ENCODE measurements at regions not wholly inside any gene's neighbourhood (a gene's known extent, or its start where the extent isn't known, plus 50 kb on each side); places are given as distances from the start of the nearest gene placed in this dataset.

- no peak for DNase-seq
Measured at GRCh38 chr15:36313736-36314280, 265.6 kb upstream of the CDIN1 start.

- DNase-seq = no peak
Measured at GRCh38 chr15:36315649-36316048, 263.8 kb upstream of the CDIN1 start.

- no peak for DNase-seq
Measured at GRCh38 chr15:36323615-36324014, 255.8 kb upstream of the CDIN1 start.

GRCh38 chr15:36325206-36325605 is 254.2 kb upstream of the CDIN1 start:
- DNase-seq = no peak

- no peak for DNase-seq
Measured at GRCh38 chr15:36329592-36329991, 249.8 kb upstream of the CDIN1 start.

- no peak for DNase-seq
Measured at GRCh38 chr15:36330598-36330997, 248.8 kb upstream of the CDIN1 start.

DNA sequence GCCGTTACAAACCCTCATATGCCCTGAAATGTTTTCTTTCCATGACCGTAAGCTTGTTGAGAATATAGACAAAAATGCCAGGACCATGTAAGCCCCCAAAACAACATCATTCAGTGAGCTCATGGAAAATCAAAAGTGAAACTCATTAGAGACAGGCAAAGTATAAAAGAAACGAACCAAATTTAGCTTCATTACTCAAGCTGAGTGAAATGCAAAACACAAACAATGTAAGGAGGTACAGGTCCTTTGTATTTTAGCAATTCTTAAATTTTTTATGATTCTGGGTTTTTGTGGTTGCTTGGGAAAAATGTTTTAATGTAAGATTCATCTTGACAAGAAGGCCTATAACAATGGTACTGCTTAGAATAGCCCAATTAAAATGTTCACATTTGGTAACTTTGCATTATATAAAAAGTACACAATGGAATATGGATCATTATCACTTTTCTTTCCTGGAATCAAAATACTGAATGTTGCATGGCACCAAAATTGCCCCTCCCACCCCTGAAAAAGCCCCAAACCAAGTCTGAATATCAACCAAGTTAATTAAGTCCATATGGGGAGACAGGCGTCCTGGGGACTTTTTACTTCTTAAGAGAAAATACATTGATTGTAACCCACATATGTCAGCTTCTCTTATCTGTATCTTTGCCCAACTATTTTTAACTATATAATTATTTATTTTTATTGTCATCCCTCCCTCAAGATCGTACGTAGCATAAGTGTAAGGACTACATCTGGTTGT is 247.7 kb upstream of the CDIN1 start:
- no peak for DNase-seq

DNA sequence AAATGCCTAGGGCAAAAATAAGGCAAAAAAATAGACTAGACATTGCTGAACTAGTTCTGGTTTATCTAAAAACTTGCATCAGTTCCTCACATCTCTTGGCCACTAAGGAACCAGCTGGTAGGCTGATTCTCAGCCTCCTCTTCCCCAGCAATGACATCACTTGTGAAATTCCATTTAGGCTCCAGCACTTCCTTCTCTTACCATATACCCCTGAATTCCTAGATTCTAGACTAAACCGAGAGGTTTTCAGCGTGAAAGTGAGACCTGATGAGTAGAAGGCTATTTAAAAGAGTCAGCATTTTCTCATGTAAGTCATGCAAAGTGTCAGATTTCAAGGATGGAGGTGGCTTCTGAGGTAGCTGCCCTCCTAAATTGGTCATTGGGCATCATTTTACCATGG is 247.1 kb upstream of the CDIN1 start:
- no peak for DNase-seq

DNA sequence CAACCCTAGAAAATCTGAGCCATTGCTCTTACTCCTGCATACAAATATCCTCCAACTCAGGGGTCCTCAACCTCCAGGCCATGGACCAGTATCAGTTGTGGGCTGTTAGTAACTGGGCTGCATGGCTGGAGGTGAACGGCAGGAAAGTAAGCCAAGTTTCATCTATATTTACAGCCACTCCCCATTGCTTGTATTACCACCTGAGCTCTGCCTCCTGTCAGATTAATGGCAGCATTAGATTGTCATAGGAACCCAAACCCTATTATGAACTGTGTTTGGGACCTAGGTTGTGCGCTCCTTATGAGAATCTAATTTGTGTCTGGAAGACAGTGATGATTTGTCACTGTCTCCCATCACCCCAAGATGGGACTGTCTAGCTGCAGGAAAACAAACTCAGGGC is 246.5 kb upstream of the CDIN1 start:
- no peak for DNase-seq

- no peak for DNase-seq
Measured at GRCh38 chr15:36334059-36334458, 245.4 kb upstream of the CDIN1 start.

DNA sequence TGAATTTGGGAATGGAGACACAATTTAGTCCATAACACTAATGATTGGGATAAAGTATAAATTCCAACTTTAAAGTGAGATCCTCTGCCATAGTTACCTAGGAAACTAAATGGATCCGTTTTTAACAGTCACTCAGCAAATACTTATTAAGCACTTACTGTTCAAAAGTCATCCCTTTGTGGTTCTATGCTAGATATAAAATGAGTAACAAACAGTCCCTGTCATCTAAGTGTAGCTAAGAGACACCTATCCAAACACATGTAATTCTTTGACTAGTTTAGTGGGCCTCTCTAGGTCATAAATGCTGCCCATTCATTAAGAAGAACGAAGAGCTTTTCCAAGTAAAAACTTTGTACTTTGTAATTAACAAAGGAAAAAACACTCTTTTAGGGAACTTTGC is 244.2 kb upstream of the CDIN1 start:
- DNase-seq = no peak

GRCh38 chr15:36335659-36336058 is 243.8 kb upstream of the CDIN1 start:
- no peak for DNase-seq

- no peak for DNase-seq
Measured at GRCh38 chr15:36344887-36345286, 234.5 kb upstream of the CDIN1 start.

DNA sequence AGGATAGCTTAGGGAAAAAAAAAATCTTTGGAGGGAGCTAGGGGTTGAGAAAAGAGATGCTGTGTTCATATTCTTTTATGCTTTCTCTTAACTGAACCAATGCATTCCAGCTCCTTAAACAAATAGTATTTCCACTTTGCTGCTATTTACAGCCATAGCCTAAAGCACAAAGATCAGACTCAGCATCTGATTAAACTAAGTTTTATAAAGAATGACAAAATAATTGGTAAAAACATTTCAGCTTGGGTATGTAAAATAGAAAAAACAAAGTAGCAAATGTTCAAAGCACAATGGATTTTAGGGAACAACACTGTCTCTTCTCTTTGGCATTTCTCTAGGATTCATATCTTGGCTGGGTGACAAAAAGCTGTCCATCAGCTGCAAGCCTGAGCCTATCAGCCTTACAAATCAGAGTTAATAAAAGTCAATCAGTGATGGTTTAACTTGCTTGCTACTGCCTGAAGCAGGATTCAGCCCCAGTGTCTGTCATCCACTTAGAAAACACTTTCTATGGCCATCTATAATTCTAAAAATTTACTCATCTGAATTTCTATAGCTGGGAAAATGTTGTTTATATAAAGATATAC is 232.1 kb upstream of the CDIN1 start:
- DNase-seq = no peak

- DNase-seq = no peak
Measured at GRCh38 chr15:36356466-36356865, 223.0 kb upstream of the CDIN1 start.

GRCh38 chr15:36356978-36357601 is 222.3 kb upstream of the CDIN1 start:
- DNase-seq = no peak

DNA sequence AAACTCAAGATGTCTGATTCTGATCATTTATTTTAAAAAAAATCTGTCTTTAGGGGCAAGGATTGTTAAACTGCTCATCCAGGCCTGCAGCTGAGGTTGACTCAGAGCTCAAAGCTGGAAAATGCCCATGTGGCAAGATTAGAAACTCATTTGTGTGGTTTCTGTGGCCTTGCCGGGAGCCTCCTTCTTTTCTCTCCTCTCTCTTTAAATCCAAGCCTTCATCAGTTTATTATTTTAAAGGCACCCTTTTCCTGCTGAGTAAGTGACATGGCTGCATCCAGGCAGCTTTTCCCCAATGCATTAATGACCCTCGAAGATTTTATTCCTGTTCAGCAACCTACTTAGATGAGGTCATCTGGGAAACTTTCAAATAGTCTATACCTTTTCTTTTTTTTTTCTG is 221.3 kb upstream of the CDIN1 start:
- DNase-seq = no peak

DNA sequence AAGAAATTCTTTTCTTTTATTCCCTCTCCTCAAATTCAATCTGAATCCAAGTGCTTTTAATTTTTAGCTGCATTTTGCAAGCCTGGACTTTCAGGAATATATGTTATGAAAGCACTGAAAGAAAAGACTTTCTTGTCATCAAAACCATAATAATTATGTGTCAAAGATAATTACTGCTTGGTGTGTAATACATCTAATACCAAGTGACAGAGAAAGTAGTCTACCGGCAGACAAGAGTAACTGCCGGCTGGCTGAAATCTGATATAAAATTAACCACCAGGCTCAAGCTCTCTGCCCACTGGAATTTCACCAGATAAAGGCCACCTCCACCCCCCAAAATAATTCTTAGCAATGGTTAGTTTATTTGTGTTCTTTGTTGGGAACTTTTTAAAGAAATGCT is 220.9 kb upstream of the CDIN1 start:
- DNase-seq = no peak

GRCh38 chr15:36359286-36359685 is 220.1 kb upstream of the CDIN1 start:
- DNase-seq = no peak

DNA sequence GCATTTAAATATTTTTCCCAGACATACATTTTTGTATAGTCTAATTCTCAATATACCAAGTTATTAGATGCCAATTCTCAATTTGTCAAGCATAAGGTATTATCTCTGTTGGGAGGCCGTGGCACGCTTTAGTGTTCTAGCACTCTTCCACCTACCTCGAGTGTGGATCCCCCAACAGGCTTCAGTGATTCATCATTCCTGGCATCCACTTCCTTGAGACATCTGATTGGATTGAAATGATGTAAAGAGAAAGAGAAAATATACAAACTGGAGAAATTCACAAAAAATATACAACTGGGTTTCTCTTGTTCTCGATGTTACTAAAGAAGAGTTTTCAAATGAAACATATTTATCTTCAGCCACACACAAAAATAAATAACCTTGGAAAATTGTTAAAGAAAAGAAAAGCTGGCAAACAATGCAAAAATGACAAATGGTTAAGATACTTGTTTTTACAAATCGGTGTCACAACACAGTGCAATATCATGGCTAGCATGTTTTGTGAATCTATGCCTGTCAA is 218.0 kb upstream of the CDIN1 start:
- no peak for DNase-seq

DNA sequence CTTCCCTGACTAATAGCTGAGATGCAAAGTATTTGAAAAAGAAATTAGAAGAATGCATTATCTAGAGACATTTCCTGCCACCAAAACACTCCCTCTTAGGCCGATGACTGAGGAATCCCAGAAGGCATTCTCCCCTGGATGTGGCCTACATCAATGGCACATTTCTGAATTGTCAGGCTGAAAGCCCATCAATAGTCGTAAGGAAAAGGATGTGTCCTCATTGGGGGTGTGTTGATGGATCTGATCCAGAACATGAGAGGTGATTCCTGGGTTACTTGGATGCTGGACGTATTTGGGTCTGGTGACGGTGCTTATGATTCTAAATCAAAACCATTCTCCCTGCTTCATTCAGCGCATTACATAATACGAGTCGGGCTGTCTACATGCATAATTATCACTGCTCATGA is 216.9 kb upstream of the CDIN1 start:
- DNase-seq = no peak

DNA sequence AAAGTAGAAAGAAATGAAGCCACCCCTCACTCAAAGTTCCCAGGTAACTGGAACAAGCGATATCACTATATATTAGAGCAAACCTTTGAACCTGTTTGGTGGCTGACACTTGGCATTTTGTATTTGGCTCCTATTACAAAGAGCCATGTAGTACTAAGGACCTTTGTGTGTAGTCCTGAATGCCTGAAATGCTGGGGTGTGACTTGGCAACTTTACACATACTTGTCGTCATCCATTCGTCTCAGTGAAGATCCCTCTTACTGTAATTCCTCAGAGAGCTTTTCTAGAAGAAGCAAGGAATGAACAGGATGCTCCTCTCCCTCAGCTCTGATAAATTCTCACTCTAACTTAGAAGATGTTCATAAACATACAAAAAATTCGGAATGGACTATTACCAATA is 216.1 kb upstream of the CDIN1 start:
- DNase-seq = no peak

DNA sequence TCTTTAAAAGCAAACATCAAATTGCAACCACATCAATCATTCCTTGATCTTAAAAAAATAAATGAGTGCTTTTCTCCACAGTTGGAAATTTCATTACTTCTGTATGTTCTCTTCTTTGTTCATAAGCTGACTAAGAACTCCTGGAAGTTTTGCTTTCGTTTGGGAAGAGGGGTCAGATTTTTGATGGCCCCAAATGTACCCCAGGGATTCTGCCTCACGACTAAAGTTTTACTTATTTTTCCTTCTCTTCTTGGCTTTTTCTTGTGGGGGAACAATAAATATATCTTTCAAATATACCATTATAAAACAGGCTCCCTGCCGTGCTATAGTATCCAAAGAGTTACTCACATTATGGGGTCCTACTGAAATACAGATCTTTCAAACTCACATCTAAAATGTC is 215.0 kb upstream of the CDIN1 start:
- DNase-seq = no peak

DNA sequence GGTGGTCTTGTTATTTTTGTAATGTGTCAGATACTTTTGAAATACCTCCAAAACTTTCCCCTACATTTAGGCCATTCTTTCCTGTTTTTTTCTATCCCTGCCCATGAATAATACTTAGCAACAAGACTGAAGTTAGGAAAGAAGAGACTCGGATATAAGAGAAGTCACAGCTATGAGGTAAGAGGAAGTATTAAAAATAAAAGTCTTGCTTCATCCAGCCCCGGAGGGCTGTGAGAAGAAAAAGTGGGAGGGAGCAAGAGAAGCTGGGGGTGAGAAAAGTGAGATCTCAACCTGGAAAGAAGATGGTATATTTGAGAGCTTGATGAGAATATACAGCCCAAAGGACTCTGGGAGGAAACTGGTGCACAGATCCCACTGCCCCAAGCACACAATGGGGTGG is 213.5 kb upstream of the CDIN1 start:
- no peak for DNase-seq

Measured in CD4-positive, alpha-beta T cell treated with Interleukin-17A for 1 hour (primary cell).